ENCODE measurements at regions not wholly inside any gene's neighbourhood (a gene's known extent, or its start where the extent isn't known, plus 50 kb on each side); places are given as distances from the start of the nearest gene placed in this dataset.
"Not testable (repeated sequence)": the region's sequence is repeated elsewhere in the genome, so short reads cannot be mapped to it uniquely, and the experiment has no call there.

GRCh38 chr16:66262253-66263167 lies 104.0 kb upstream of the CDH5 start:
- H3K27ac Mint-ChIP-seq, result no peak overlapping the region
- DNase-seq (ENCODE audit: low spot score in 2 of 2), result no peak
- ATAC-seq, result no peak
- H3K9me3 Mint-ChIP-seq, result no peaks in the 10 kb centered on the region
- no peaks in the 10 kb centered on the region for H3K36me3 Mint-ChIP-seq

GRCh38 chr16:66261826-66262225 lies 104.7 kb upstream of the CDH5 start:
- Mint-ChIP-seq H3K9me3 (no peaks in the 10 kb centered on the region), H3K36me3 (no peaks in the 10 kb centered on the region), H3K27ac (no peak overlapping the region)
- ATAC-seq (no peak), DNase-seq (ENCODE audit: low spot score in 2 of 2) (no peak)

- no peak for DNase-seq (ENCODE audit: low spot score in 2 of 2)
- Mint-ChIP-seq H3K36me3 (no peaks in the 10 kb centered on the region), H3K9me3 (no peaks in the 10 kb centered on the region), H3K27ac (no peak overlapping the region)
- ATAC-seq, result no peak
Measured at GRCh38 chr16:66260522-66261254, 105.8 kb upstream of the CDH5 start.

- DNase-seq (ENCODE audit: low spot score in 2 of 2), result no peak
- ATAC-seq, result no peak
- H3K36me3 Mint-ChIP-seq, result no peaks in the 10 kb centered on the region
- no peaks in the 10 kb centered on the region for H3K9me3 Mint-ChIP-seq
- H3K27ac Mint-ChIP-seq, result no peak overlapping the region
Measured at GRCh38 chr16:66258916-66259845, 107.3 kb upstream of the CDH5 start.

GRCh38 chr16:66256919-66257318 lies 109.6 kb upstream of the CDH5 start:
- peak in 1 of 2 donors; percentile 3 for DNase-seq (ENCODE audit: low spot score in 2 of 2)
- H3K36me3 Mint-ChIP-seq, result no peaks in the 10 kb centered on the region
- no peaks in the 10 kb centered on the region for H3K9me3 Mint-ChIP-seq
- ATAC-seq, result no peak
- H3K27ac Mint-ChIP-seq, result no peak overlapping the region

GRCh38 chr16:66255647-66256046 lies 110.8 kb upstream of the CDH5 start:
- ATAC-seq (no peak), DNase-seq (ENCODE audit: low spot score in 2 of 2) (no peak)
- Mint-ChIP-seq H3K36me3 (no peaks in the 10 kb centered on the region), H3K9me3 (no peaks in the 10 kb centered on the region), H3K27ac (no peak overlapping the region)

GRCh38 chr16:66254751-66255150 lies 111.7 kb upstream of the CDH5 start:
- H3K27ac Mint-ChIP-seq, result no peak overlapping the region
- H3K9me3 Mint-ChIP-seq, result no peaks in the 10 kb centered on the region
- ATAC-seq (no peak), DNase-seq (ENCODE audit: low spot score in 2 of 2) (no peak)
- H3K36me3 Mint-ChIP-seq, result no peaks in the 10 kb centered on the region

- DNase-seq (ENCODE audit: low spot score in 2 of 2) (no peak), ATAC-seq (no peak)
- H3K27ac Mint-ChIP-seq, result no peak overlapping the region
- no peaks in the 10 kb centered on the region for H3K36me3 Mint-ChIP-seq
- no peaks in the 10 kb centered on the region for H3K9me3 Mint-ChIP-seq
Measured at GRCh38 chr16:66254106-66254505, 112.4 kb upstream of the CDH5 start.

GRCh38 chr16:66251476-66252160 lies 114.9 kb upstream of the CDH5 start:
- Mint-ChIP-seq H3K9me3 (no peaks in the 10 kb centered on the region), H3K27ac (no peak overlapping the region), H3K36me3 (no peaks in the 10 kb centered on the region)
- DNase-seq (ENCODE audit: low spot score in 2 of 2), result no peak
- ATAC-seq, result no peak

- DNase-seq (ENCODE audit: low spot score in 2 of 2), result no peak
- Mint-ChIP-seq H3K9me3 (no peaks in the 10 kb centered on the region), H3K27ac (no peak overlapping the region), H3K36me3 (no peaks in the 10 kb centered on the region)
- no peak for ATAC-seq
Measured at GRCh38 chr16:66250686-66251431, 115.6 kb upstream of the CDH5 start.

GRCh38 chr16:66247516-66248481 lies 118.7 kb upstream of the CDH5 start:
- ATAC-seq (no peak), DNase-seq (ENCODE audit: low spot score in 2 of 2) (no peak)
- Mint-ChIP-seq H3K9me3 (no peaks in the 10 kb centered on the region), H3K36me3 (no peaks in the 10 kb centered on the region), H3K27ac (no peak overlapping the region)

- Mint-ChIP-seq H3K9me3 (no peaks in the 10 kb centered on the region), H3K27ac (no peak overlapping the region), H3K36me3 (no peaks in the 10 kb centered on the region)
- DNase-seq (ENCODE audit: low spot score in 2 of 2) (no peak), ATAC-seq (no peak)
Measured at GRCh38 chr16:66245868-66246267, 120.6 kb upstream of the CDH5 start.

- no peaks in the 10 kb centered on the region for H3K9me3 Mint-ChIP-seq
- DNase-seq (ENCODE audit: low spot score in 2 of 2), result no peak
- ATAC-seq, result no peak
- no peak overlapping the region for H3K27ac Mint-ChIP-seq
- no peaks in the 10 kb centered on the region for H3K36me3 Mint-ChIP-seq
Measured at GRCh38 chr16:66245072-66245471, 121.4 kb upstream of the CDH5 start.

- Mint-ChIP-seq H3K9me3 (peaks cover 4 to 6% of the 10 kb centered on the region in 2 donors), H3K27ac (no peak overlapping the region), H3K36me3 (no peaks in the 10 kb centered on the region)
- ATAC-seq (no peak), DNase-seq (ENCODE audit: low spot score in 2 of 2) (no peak)
Measured at GRCh38 chr16:66242672-66243071, 123.8 kb upstream of the CDH5 start.

- ATAC-seq; H3K36me3 Mint-ChIP-seq; H3K27ac Mint-ChIP-seq; H3K9me3 Mint-ChIP-seq; DNase-seq (ENCODE audit: low spot score in 2 of 2): not testable (repeated sequence)
Measured at GRCh38 chr16:66242206-66242605, 124.3 kb upstream of the CDH5 start.
